COR-L47 (cell line): ENCODE measurements at regions not wholly inside any gene's neighbourhood (a gene's known extent, or its start where the extent isn't known, plus 50 kb on each side); places are given as distances from the start of the nearest gene placed in this dataset.
"Not testable (repeated sequence)": the region's sequence is repeated elsewhere in the genome, so short reads cannot be mapped to it uniquely, and the experiment has no call there.

Experiments
- DNase-seq: peaks from one replicate; lab custom pipeline; 2025; lab: John Stamatoyannopoulos, UW

DNA sequence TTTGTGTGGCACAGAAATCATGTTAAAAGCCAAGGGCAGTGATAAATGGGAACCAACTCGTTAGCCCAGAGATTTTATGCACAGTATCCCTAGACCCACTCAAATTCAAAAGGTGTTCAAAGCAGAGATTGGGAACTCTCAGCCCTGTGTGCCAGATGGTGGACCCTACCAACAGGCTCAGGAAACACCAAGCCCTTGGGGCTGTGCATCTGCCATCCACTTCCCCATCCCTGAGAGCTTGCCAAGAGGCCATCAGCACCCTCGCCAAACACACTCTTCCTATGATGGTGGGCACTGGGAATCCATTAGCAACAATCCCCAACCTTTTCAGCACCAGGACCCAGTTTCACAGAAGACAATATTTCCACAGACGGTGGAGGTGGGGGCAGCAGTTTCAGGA, 194.2 kb upstream of the NFIA start:
- no peak for DNase-seq

DNA sequence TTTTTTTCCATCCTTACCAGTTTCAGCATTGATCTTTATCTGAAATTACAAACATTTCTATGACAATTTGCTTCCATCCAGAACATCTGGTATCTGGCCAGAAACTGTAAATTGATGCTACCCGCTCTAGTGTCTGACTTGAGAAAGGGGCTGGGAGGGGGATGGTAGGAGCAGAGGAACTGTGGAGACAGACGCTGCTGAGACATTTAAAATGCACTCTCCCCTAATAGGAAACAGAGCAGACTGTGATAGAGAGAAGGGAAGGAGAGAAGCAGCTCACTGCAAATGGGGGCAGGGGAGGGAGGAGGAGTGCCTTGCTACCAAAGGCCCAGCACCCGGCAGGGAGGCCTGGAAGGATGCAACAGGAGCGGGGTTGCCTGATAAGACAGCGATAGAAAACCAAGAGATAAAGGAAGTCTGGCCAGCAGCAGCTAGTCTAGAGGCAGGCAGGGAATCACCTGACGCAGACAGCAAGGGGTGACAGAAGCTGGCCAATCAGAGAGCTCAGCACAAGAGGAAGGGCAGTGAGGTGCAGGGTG, 195.5 kb upstream of the NFIA start:
- DNase-seq = no peak

DNA sequence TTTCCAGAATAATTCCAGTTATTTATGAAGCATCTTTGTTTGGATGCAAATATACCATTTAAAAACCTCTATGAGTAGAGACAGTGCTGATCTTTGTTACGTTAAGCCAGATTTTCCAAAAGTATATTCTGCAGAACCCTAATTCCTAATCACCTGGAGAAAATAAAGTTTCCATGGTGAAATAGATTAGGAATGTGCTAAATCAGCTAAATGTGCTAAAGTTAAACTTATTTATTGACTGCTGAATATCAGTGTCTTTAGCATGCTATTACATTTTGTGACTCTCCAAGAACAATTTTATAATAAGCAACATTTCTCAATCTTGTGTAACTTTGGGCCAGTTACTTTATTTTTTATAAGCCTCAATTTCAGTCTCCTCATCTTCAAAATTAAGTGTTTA, 196.3 kb upstream of the NFIA start:
- no peak for DNase-seq

DNA sequence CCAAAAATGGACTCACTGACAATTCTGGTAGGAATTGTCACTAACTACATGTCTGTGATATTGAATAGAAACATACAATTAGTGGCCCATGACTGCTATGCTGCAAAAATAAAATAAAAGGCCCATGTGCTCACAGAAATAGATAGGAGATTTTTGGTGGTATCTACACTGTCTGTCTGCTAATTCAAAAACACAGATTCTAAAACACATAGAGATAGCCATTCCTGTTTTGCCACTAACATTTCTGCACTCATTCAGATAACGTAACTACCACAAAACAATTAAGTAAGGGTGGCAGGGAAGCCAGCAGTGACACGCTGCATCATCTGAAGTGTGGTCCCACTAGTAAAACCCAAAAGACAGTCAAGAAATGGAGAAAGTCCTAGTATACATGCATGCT, 202.2 kb upstream of the NFIA start:
- DNase-seq = no peak

DNA sequence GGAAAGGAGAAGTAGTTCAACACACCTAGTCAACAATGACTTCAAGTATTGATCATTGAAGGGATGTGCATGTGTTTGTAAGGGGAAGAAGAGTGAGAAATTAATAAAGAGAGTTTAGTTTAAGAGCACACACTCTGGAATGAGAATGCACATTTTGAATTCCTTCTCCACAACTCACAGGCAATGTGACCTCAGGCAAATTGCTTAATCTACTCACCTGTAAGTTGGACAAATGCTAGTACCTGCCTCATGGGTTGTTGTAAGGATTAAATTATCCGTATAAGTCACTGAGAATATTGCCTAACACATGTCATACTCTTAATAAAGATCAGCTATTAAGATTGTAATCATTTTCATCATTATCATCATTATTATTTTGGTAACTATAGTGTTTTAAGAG, 204.0 kb upstream of the NFIA start:
- no peak for DNase-seq

DNA sequence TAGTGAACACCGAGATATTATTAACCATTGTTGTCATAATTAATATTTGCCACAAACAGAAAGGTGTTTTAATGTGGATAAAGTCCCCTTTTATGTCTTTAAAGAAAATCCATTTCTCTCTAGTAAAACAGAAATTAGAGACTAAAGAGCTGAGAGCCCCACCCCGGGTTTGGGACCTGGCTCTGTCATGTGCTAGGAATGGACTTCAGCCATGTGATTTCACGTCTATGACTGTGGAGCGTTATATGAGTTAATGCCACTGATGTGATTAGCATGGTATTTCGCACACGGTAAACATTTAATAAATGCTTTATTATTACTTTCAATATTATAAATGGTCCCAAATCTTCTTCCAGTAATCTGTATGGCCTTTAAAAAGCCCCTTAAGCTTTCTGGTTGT, 205.0 kb upstream of the NFIA start:
- DNase-seq = no peak

DNA sequence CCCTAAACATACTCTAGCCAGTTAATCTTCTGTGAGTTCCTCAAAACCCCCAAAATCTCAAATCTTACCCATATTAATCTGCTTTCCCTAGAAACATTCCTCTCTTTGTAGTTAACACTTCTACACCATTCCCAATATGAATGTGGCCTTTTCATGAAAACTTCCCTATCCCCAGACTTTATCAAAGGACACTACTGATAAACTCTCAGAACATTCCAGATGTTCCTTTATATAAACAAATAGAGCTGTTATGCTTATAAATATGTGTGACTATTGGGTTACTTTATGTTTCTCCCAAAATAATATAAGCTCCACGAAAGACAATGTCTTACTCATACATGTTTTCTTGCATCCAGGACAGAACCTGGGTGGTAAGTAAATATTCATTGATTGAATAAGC, 205.4 kb upstream of the NFIA start:
- no peak for DNase-seq

DNA sequence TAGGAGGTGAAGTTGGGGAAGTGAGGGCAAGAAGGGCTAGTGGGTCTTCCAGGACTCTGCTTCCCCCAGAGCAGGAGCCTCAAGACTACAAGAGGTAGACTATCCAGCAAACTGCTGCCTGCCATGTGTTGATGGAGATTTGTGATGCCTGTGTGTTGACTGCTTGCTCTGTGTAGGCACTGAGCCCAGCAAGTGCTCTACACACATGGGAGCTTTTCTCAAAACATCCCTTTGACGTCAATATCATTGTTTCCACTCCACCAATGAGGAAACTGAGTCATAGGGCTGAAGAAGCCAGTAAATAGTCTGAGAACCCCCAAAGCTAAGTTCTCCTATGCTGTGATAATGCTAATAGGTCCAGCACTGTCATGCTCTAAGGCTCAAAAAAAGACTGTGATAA, 207.2 kb upstream of the NFIA start:
- no peak for DNase-seq

DNA sequence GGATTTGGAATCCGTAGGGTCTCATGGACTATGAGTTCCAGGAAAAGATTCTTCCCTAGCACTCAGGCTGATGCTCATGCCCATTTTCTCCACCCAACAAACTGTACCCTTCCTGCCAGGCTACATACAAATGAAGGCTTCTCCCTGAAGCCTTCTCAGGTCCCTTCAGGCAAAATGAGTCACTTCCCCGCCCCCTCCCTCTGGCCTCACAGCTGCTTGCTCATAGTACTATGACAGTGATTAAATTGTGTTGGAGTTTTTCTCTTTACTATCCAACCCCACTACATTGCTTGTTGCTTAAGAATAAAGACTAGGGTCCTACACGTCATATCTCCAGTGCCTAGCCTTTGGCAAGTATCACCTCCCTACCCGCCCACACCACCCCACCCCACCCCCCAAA, 207.6 kb upstream of the NFIA start:
- no peak for DNase-seq

DNA sequence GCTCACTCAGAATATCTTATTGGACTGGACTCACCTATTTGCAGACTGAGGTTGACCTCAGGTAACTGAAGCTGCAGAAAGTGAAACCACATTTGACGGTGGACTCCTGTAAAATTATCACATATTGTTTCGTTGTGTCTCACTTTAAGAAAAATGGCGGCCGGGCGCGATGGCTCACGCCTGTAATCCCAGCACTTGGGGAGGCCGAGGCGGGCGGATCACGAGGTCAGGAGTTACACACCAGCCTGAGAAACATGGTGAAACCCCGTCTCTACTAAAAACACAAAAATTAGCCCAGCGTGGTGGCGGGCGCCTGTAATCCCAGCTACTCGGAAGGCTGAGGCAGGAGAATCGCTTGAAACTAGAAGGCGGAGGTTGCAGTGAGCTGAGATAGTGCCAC, 209.0 kb upstream of the NFIA start:
- DNase-seq = not testable (repeated sequence)

DNA sequence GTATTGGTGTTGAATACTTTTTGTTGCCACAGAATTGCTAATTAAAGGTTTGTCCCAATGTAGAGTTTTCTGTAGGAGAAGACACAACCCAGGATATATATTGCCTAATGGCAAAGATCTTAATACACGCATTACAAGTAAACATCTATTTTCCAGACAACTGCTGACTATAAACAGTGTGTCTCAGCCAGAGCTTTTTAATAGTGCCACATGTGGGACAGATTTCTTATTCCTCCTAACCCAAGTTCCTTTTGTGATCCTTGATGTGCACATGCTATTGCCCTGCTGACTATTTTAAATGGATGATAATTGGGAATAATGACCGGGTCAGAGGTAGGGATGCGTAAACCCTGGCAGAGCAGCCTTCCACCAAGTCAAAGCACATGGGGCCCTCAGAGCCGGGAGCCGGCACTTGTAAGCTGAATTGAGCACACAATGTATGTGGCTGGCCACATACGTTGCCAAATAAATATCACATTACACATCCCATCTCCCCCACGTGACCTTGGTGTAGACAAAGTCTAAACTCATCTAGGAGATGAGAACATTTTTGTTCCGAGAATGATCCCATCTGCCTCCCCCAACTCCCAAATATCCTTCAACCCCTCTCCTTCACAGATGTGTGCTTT, 209.8 kb upstream of the NFIA start:
- no peak for DNase-seq

DNA sequence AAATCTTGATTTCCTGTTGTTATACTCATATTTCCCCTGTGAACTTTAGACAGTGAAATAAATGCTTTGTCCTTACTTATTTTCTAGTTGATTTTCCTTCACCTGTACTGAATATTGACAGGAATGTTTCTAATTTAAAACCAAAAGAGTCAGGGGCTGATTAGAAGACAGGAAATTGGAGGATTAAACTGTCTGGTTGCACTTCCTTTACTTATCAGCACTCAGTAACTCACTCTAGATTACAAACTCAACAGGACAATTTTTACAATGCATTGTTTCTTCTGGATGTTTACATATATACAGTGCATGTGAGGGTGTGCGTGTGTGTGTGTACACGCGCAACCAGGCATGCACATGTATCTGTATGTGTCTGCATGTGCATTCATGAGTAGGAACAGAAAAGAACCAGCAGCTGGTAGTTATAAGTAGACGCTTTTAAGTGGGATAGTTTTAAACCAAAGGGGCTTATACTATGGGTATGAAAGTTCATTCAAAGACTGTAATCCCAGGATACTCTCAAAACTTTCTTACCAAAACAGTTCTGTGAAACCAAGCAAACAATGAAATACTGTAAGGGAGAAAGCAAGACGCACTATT, 212.0 kb upstream of the NFIA start:
- DNase-seq = no peak

DNA sequence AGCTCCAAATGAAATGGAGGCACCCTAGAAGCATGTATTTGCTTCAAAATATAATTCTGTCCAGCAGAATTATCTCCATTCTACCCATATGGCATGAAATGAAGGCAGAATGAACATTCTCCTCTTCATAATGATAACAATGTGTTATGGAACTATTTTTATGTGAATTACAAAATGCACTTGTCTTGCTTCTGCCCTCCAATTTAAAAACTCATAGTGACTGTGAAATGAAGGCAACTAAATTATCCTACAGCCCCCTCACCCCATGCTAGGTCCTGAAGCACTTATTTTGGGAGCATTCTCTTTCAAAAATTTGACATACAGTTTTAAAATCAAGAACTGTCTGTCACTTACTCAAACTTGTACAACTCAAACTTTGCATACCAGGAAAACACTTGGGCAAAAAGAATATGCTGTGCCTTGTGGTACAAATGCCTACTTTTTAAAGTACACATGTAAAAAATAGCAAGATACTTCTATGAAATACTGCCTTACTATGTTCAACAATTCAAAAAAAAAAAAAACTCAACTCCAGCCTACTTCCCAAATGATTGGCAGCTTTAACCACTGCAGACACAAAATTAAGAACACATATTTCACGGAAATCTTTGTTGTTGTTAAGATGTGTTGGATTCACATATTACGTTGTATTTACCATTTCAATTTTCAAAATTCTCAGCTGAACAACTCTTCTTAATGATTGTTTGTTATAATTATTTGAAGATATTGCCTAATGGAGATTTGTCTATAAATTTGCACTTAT, 213.3 kb upstream of the NFIA start:
- DNase-seq = no peak

DNA sequence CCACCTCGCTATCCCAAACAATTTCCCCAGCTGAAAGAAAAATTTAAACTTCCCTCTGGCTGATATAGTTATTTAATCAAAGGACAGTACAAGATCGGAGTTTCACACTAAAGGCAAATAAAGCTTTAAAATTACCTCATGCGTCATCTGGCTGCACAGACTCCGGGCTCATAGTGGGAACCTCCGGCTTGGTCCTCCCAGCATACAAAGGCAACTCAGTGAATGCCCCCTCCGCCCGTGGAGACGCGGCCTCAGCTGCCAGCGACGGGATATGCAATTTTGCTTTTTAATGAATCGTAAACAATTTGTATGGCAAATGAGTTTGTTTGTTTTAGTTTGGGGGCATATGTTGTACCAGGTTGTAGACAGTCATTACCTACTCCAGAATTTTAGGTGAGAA, 214.6 kb upstream of the NFIA start:
- no peak for DNase-seq

DNA sequence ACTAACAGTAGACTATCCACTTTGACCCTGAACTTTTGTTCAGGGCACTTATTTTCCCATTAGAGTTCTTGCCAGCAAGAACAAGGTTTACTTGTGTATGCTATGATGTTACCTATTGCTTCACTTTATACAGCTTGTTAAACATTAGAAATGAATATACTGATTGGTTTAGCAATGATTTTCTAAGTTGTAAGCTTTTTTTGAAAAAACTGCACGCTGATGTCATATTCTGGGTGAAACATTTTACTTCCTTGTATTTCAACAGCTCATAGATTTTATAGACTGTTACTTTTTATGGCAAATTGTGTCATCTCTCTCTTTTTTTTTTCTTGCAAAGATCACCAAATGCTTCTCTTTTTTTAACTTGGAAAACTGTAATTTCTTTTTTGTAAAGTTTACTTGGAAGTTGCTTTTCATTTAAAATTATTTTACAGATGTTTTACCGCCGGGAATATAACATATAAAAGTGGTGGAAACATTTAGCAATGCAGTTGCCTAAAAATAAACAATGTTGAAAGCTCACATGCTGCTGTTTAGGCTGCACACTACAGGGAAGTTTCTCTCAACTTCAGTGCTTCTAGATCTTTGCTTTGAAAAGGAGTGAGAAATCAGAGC, 215.3 kb upstream of the NFIA start:
- DNase-seq = no peak

DNA sequence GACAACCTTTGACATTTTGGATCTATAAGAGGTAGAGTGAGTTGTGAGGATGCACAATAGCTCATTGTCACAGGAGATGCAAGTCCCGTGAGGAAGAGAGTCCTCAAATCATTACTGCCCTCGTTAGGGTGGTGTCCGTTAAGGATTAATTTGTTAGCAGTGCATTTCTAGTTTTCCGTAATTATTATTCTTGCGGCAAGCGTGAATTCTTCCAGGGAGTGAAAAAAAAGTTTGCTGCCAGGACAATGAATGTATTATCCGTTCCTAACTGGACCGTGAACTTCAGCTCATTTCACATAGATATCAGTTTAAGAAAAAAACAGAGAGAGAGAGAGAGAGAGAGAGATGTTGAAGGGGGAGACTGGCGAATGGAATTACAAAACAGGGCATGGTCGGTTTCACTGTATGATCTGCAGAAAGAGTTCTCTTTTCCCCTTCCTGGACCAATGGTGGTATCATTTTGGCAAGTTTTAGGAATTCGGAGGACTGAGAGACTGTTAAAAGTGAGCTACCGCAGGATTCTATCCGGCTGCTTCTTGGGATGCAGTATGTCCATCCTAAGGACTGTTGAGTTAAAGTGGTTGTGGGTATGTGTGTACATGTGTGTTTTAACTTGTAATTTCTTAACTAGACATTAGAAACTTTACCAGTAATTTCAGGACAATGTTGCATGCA, 216.0 kb upstream of the NFIA start:
- DNase-seq = no peak

DNA sequence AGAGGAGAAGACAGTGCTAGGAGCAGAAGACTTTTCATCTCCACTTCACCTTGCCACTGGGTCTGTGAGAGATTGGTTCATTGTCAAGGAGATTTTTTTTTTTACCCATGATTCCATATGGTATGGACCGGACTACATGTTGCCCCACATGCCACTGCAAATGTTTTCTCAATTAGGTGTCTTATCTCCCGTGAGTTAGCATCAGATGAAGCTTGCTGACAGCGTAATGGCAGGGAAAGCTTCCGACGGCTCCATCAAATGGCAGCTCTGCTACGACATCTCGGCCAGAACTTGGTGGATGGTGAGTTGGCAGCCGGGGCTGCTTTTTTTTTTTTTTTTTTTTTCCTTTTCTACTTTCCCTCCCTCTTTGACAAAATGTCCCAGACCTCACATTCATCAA, 217.2 kb upstream of the NFIA start:
- no peak for DNase-seq

DNA sequence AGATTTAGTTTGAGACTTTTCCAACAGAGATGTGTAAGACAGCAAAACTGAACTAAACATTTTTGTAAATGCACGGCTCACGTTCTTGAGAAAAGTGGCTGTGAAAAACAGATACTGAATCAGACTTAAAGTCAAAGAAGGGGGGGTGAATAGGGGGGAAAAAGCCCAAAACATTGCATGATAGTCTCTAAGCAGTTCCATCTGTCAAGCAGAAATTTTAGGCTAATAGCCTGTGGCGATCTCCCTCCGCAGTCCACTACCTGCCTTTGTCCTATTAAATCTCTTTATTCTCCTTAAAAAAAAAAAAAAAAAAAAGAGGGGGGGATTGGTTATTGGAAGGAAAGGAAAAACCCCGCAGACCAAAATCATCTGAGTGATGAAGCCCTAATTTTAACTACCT, 217.6 kb upstream of the NFIA start:
- DNase-seq = no peak

DNA sequence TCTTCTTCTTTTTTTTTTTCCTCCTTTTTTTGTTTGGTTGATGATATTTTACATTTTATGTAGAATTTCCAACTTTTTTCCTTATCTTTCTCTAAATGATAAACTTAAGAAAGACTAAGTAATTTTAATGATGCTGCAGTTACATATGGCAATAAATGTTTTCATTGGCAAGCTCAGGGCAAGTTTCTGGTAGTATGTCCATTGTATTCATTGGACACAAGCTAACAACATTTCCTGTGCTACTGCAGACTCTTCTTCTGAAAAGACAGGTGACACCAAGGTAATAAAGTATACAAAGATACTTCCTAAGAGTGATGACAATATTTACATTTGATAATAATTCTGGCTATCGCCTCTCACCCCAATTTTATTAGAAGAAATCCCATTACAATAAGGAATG, 219.2 kb upstream of the NFIA start:
- DNase-seq = no peak

DNA sequence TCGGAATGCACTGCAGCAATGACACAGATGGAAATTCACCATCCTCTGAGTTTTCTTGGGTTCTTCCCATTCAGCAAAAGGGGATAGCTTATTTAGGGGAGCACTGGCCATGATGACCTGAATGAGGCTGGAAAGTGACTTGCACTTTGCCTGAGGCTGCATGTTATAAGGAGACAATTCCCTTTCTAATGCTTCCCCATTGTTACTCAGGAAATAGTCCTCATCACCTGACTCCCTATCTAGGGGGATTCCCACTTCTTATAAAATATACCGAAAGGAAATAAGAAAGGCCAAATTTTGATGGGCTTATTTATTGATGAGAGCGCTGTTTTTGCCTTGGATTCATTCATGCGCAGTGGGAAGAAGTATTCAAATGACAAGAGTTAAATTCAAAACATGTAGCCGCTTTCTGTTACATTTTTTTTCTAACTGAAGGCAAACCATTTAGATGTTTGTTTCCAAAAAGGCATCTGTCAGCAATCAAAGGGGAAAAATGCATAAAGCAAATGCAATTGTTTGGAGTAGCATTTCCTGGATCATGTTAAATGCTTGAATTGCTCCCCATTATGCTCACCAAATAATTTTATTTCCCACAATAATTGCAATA, 220.3 kb upstream of the NFIA start:
- no peak for DNase-seq

DNA sequence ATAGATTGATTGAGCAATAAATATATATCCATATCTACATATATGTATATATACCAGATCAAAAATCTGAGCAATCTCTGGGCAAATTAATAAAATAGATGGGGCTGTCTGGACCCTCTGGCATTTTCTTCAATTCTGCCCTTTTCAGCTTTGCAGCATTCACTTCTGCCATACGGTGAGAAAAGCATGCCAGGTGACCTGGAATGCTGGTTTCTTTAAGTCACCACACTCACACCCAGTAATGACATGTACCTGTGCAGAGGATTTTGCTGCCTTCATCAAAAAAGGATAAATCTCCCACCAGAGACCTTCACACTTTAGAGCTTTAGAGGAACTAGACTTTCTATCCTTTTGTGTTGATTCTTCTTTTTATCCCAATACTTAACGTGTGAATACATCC, 223.2 kb upstream of the NFIA start:
- DNase-seq = no peak

DNA sequence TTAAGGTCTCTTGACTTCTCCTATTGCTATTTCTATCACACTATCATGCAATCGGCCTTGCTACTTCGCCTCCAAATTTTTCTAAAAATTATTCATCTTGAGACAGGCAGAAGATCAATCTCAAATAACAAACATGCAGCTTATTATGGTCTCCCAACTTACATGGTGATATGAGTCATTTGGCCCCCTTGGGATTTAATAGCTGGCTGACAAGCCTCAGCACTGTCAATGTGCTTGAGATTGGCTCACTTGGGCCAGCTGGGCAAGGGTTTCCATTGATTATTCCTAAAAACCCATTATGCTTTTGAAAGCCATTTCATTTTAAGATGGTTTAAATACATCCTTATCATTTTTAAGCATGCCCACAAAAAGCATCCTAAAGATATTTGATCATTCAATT, 224.5 kb upstream of the NFIA start:
- no peak for DNase-seq
